SH-SY5Y (cell line): ENCODE measurements at regions not wholly inside any gene's neighbourhood (a gene's known extent, or its start where the extent isn't known, plus 50 kb on each side); places are given as distances from the start of the nearest gene placed in this dataset.

Experiments used
- GATA2 ChIP-seq: IDR thresholded peaks from 2 replicates; pipeline ENCODE4 v1.6.1; 2011; ENCODE audit warnings: mild to moderate bottlenecking, low read depth, low read length
- GATA3 ChIP-seq: IDR thresholded peaks from 2 replicates; pipeline ENCODE4 v1.6.1; 2011; ENCODE audit warnings: low read depth, mild to moderate bottlenecking, low read length, moderate library complexity

DNA sequence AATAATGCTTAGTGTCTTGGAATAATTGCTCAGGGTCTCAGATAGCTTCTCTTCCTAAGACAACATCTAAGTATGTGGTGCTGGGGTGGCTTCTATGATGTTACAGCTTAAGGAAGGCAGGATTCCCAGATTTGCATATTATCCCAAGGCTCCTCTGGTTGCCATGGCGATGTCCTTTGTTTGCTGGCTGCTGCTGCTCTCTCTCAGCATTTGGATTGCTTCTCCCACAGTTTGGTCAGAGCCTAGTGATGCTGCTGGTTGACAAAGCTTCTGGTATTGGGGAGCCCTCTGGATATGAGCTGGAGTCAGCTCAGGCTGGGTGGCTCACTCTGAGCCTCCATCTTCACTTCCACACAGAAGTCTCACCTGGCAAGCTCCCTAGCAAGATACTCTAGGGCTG, 56.4 kb upstream of the FBXO33 start:
- TF ChIP-seq GATA3 (no peak), GATA2 (no peak)
